Mucosa of descending colon (tissue), 3 donors: ENCODE measurements at regions not wholly inside any gene's neighbourhood (a gene's known extent, or its start where the extent isn't known, plus 50 kb on each side); places are given as distances from the start of the nearest gene placed in this dataset.

Source experiments
- ATAC-seq: fragments of 200-7000 bp; cut with Tn5 transposase; one replicate; pipeline ENCODE4 v1.9.1; 2020; ENCODE audit warnings: mild to moderate bottlenecking, moderate library complexity
- DNase-seq, 3 donors: peaks; one replicate each; pipeline ENCODE4 v3.0.0-alpha.2; 2020
- H3K36me3 ChIP-seq: fragments of 200-600 bp; one replicate; pipeline ENCODE4 v1.8.0; 2021; ENCODE audit warnings: low read depth, mild to moderate bottlenecking
- H3K4me1 ChIP-seq: fragments of 200-600 bp; one replicate; pipeline ENCODE4 v1.8.0; 2021; ENCODE audit warnings: low read depth, mild to moderate bottlenecking
- H3K4me3 ChIP-seq: fragments of 200-600 bp; one replicate; pipeline ENCODE4 v1.8.0; 2021; ENCODE audit warnings: mild to moderate bottlenecking
- H3K9me3 ChIP-seq: fragments of 200-600 bp; one replicate; pipeline ENCODE4 v1.8.0; 2021; ENCODE audit warnings: mild to moderate bottlenecking
- intact Hi-C, 2 donors: fragments of 100-400 bp; cut with DNase I in 1 of 2; cut with micrococcal nuclease in 1 of 2; formaldehyde crosslinking; loops; one replicate each; pipeline versions ENCODE4 v1.11.0 to v1.11.1; 2022; cut with DNase I, micrococcal nuclease
- TF ChIP-seq, protein P1 (sequence below): fragments of 200-600 bp; IDR thresholded peaks from one replicate; pipeline ENCODE4 v1.8.0; 2022; ENCODE audit warnings: antibody characterized with exemption, mild to moderate bottlenecking
- donor health status: DM: no; HTN: no; CAD: no; lungs with moderate emphysema.
- donor health status: DM: no; HTN: no; CAD: no.
- donor health status: DM: no; HTN: yes; CAD: no.

DNA sequence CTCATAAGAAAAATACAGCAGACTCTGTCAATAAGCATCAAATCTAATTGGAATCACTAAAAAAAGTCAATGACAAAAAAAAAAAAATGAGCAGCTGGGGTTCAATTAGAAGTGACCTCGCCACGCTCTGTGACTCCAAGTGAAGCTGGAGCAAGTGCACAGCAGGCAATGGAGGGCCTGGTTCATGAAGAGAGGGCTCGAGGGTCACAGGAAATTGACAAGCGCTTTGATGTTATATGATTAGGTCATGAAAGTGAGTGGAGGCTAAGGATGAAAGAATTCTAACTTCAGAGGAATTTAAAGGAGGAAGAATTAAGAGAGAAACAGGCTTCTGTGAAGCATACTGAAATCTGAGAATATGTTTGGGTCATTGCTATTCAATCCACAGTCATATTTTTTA lies 85.4 kb upstream of the TMEM18 start:
- intact Hi-C loops, result no loop called here
- TF ChIP-seq, protein P1, sequence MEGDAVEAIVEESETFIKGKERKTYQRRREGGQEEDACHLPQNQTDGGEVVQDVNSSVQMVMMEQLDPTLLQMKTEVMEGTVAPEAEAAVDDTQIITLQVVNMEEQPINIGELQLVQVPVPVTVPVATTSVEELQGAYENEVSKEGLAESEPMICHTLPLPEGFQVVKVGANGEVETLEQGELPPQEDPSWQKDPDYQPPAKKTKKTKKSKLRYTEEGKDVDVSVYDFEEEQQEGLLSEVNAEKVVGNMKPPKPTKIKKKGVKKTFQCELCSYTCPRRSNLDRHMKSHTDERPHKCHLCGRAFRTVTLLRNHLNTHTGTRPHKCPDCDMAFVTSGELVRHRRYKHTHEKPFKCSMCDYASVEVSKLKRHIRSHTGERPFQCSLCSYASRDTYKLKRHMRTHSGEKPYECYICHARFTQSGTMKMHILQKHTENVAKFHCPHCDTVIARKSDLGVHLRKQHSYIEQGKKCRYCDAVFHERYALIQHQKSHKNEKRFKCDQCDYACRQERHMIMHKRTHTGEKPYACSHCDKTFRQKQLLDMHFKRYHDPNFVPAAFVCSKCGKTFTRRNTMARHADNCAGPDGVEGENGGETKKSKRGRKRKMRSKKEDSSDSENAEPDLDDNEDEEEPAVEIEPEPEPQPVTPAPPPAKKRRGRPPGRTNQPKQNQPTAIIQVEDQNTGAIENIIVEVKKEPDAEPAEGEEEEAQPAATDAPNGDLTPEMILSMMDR, result no peak
- Histone ChIP-seq H3K4me1 (no peaks in the 10 kb centered on the region), H3K9me3 (no peaks in the 10 kb centered on the region), H3K4me3 (no peak overlapping the region), H3K36me3 (no peaks in the 10 kb centered on the region)
- DNase-seq (no peak), ATAC-seq (no peak)

DNA sequence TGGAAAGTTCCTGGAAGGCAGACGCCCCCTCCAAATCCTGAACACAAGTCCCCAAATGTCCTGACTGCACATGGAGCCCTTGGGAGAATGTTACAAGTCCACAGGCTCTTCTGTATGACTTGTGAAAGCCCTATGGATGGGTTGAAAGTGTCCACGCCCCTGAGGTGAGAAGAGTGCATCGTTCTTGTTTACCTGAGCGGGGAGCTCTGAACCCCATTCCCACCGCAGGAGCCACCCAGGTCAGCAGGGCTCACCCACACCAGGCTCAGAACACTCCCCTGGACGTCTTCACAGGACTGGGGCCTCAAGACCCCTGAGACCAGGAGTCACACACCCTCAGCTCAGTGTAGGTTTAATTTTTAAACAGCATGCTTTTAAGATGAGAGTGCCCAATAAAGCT lies 84.2 kb upstream of the TMEM18 start:
- intact Hi-C loops, result no loop called here
- H3K4me1 ChIP-seq, result no peaks in the 10 kb centered on the region
- TF ChIP-seq, protein P1, result no peak
- no peak overlapping the region for H3K4me3 ChIP-seq
- no peaks in the 10 kb centered on the region for H3K9me3 ChIP-seq
- H3K36me3 ChIP-seq, result no peaks in the 10 kb centered on the region
- DNase-seq (no peak), ATAC-seq (no peak)

DNA sequence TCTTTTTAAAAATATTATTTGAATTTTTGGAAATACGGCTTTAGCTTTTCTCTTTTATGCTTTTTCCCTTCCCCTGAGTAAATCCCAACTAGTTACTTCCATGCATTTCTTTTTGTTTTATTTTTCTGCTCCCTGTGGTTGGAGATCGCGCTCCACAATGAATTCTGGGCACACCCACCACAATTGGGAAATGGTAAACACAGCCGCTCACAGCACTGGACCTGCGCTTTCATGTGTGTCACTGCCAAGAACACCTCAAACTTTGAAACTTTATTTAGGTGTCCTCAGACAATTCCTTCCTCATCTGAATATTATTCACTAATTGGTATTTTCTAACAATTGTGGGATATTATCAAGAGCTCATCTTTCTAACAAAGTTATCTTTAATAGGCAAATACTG lies 82.8 kb upstream of the TMEM18 start:
- no peak for ATAC-seq
- Histone ChIP-seq H3K9me3 (no peaks in the 10 kb centered on the region), H3K36me3 (no peaks in the 10 kb centered on the region), H3K4me3 (no peak overlapping the region), H3K4me1 (no peaks in the 10 kb centered on the region)
- no peak for DNase-seq
- TF ChIP-seq, protein P1, result no peak
- intact Hi-C loops, result no loop called here

DNA sequence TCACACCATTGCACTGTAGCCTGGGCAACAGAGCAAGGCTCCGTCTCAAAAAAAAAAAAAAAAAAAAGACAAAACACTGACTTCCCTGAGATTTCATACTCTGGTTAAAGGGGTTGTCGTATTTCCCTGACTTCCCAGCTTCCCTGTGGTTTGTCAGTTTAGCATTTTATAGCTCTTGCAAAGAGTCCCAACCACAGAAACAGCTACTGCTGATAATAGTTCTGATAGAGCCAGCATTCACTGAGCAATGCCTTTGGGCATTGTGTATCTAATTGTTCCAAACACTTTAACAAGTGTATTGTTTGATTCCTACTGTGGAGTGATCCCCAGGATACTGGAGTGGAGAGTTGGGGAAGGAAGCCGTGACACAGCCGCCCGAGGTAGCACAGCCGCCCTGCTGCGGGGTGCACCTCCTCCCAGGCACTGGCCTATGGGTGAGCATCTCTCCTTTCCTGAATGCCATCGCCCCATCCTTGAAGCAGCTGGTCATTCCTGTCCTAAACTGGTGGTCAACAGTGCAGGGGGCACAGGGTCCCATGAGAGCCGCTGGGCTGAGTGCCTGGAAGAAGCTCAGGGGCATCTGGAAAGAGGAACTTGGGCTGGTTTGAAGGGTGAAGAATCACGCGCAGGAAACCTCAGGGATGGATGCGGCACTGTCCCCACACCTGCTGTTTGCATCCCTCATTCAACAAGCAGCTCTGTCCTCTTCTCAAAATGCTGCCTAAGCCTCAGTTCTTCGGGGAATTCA lies 81.0 kb upstream of the TMEM18 start:
- TF ChIP-seq, protein P1, result no peak
- Histone ChIP-seq H3K36me3 (no peaks in the 10 kb centered on the region), H3K4me1 (no peaks in the 10 kb centered on the region), H3K9me3 (no peaks in the 10 kb centered on the region), H3K4me3 (no peak overlapping the region)
- DNase-seq, result no peak
- ATAC-seq, result no peak
- intact Hi-C loops, result no loop called here

DNA sequence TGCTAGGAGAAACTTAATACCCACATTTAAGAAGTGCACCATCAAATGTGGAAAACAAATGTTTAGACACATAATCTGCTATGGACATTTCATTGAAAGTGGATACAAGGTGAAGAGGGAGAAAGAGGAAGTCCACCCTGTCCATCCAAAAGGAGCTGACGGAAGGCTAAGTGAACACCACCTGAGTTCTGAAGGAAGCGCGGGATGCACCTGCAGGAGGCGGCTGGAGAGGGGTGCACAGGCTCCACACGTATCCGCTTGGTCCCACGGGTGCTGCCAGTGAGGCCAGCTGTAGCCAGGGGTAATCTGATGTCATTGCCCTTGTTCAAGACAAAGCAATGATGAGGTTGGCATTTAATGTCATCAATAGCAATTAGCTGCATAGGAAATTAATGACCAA lies 75.9 kb upstream of the TMEM18 start:
- TF ChIP-seq, protein P1, result no peak
- DNase-seq (no peak), ATAC-seq (no peak)
- Histone ChIP-seq H3K4me1 (no peaks in the 10 kb centered on the region), H3K9me3 (no peaks in the 10 kb centered on the region), H3K4me3 (no peak overlapping the region), H3K36me3 (no peaks in the 10 kb centered on the region)
- intact Hi-C loops, result no loop called here

DNA sequence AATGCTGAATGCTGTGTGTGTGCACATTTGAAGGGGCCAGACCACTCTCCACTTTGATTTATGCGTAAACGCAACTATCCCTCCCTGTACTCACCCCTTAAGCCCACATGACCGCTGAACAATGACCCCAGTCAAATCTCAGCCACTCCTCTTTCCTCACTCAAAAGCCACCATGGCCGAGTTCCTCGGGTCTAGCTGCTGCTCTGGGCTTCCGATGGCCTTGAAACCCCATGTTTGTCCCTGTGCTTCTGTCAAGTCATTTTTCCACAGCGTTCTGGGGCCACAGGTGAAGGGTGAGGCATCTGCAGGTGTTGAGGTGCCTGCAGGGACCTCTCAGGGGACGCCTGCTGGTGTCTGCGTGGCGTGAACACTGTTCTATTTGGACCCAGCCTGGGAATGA lies 74.3 kb upstream of the TMEM18 start:
- DNase-seq, result no peak
- intact Hi-C loops, result no loop called here

More for the DNA sequence above, 74.3 kb upstream of the TMEM18 start:
- ATAC-seq, result no peak
- TF ChIP-seq, protein P1, result no peak
- H3K4me3 ChIP-seq, result no peak overlapping the region
- H3K4me1 ChIP-seq, result no peaks in the 10 kb centered on the region
- no peaks in the 10 kb centered on the region for H3K9me3 ChIP-seq
- no peaks in the 10 kb centered on the region for H3K36me3 ChIP-seq
